ENCODE measurements at regions not wholly inside any gene's neighbourhood (a gene's known extent, or its start where the extent isn't known, plus 50 kb on each side); places are given as distances from the start of the nearest gene placed in this dataset.

DNA sequence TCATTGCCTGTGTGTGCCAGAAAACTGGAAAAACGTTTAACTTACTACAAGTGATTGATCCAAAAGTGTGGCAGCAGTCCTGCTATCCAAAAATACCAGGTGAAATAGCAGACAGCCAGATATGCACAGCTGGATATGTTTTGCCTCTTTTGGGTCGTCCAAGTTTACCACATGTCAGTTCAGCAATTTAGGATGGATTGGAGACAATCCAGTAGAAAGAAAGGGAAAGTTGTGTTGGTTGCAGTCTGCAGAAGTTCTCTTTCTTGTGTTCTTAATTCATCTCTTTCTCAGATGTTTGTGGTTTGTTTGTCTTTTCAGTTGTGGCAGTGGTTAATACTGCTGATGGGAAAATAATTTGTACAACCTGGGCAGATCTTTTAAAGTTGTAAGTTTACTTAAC is 645.0 kb downstream of the PTPRC start:
- DNase-seq (ENCODE audit: low spot score) = no peak

DNA sequence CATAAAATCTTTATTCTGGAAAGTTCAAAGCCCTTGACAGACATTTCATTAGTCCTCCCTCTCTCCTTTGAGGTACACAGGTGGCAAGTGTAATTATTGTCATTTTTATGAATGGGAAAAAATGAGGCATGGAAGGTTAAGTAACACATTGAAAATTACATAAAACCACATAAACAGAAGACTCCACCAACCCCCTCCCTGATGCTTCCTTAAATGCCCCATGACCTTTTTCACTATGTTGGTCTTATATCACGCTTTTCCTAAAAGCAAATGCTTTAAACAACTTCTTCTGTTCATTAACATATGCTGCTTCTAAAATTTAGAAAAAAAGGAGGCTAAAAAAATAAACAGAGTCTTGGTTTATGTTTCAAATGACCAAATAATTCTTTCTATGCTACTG is 648.4 kb downstream of the PTPRC start:
- no peak for DNase-seq (ENCODE audit: low spot score)

DNA sequence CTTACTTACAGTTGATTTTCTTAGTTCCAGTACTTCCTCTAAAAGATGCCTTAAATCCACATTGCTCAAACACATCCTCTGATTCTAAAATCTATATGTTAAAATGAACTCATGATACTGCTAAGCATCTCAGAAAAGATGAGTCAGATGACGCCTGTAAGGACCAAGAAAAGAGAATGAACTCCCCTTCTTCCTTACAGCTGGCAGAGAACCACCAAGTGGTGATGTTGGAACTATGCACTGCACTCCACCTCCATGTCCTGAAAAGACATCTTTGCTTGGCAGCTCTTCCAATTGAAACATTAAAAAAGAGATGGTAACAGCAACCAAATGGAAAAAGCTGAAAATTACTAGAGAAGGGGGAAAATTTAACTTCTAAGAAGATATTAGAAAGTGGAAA is 648.8 kb downstream of the PTPRC start:
- DNase-seq (ENCODE audit: low spot score) = no peak

DNA sequence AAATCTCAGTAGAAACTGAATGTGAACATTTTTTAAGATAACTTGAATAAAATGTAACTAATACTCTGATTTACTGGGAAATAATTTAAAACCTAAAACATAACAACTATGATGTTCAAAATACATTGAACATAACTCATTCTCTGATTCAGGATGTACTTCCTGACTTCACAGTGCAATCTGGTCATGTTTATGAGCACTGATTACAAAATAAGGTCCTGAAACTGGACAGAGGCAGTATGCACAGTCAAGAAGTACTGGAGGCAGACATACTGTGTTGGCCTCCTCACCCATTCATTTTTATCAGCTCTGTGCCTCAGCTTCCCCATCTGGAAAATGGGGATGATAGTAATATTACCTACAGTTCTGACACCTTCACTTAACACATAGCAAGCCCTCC is 651.3 kb downstream of the PTPRC start:
- no peak for DNase-seq (ENCODE audit: low spot score)

DNA sequence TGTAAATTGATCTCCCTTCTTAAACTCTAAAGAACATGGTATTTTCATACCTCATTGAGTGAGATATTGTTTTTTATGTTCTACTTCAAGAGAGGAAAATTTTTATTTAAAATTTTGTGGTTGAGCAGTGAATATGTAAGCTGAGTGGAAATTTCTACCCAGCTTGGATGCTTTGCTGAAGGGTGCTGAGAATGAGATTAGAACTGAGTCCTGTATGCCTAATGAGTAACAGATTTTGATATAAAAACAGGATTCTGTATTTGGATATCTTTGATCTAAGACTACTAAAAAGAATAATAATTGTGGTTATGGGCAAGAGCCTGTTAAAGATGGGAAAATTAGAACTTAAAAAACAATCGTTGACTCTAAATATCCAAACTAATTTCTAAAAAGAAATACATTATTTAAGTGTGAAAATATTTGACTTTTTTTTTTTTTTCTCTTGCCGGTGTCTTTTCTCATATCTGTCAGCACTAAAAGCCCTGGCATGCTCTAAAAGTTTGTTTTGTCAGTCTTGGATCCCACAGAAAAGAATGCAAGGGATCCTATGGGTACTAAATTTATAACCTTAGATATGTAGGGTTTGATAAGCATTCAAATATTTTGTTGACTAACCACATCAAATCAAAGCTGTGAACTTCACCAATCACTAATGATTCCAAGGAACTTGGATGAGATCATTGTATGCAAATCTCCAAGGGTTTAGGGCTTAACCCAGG is 652.3 kb downstream of the PTPRC start:
- DNase-seq (ENCODE audit: low spot score) = no peak

DNA sequence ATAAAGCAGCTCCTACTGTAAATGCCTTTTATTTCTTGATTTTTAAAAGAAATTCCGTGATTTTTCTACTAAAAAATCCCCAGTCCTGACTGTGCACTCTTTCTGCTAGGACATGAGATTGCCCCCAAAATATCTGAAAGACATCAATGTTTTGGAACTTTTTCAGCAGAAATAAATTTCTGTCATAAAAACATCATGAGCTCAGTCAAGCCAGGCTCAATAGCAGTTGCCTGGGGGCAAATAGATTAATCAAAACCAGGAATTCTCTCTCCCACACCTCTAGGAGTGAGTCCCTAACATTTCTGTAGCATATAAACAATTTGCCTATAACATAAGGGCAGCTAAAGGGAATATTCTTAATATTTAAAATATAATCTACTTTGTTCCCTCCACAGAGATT is 654.1 kb downstream of the PTPRC start:
- no peak for DNase-seq (ENCODE audit: low spot score)

DNA sequence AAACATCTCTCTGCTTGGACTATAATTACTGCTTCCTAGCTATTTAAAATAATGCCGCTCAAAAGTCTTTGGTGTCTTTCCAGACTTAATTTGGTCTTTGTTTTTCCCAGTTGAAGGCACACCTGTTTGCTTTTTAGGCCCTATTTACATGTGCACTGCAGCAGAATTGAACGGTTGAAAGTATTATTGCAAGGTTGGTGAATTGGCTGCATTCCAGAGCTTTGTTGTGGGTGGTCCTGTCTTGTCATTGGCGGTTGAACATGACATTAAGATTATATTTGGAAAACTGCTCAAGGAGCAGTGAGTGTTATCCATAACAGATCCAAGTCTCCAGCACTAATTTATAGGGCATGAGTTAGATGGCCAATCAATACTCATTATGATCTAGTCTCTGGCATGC is 656.3 kb downstream of the PTPRC start:
- DNase-seq (ENCODE audit: low spot score) = no peak

DNA sequence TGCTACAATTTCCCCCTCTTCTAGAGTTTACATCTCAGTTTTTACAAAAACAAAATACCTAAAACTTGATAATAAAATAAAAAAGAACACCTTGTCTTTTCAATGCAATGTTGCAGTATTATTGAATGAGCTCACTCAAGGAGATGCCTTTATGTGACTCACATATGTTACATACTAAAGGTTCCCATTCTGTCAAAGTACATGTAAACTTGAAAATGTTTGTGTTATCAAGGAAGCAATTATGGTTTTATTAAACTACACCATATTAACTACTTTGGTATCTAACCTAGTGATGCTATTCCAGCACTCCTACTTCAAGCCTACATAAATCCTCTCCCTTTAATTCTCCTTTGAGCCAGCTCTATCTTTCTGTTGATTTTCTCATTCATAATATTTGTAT is 658.3 kb downstream of the PTPRC start:
- DNase-seq (ENCODE audit: low spot score) = no peak

DNA sequence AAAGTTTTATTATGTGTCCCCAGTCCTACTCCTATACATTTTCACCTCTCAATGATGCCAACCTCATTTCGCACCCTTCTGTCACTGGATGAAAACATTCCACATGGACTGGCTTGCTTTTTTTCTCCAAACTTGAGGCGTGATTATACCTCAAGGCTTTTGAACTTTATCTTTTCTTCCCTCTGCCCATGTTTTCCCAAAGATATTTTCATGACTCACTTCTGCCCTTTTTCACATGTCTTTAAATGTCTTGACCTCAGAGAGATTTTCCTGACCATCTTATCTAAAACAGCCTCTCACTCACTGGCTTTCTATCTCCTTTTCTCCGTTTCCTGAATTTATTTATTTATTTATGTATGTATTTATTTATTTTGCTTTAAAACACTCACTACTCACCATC is 659.0 kb downstream of the PTPRC start:
- no peak for DNase-seq (ENCODE audit: low spot score)

DNA sequence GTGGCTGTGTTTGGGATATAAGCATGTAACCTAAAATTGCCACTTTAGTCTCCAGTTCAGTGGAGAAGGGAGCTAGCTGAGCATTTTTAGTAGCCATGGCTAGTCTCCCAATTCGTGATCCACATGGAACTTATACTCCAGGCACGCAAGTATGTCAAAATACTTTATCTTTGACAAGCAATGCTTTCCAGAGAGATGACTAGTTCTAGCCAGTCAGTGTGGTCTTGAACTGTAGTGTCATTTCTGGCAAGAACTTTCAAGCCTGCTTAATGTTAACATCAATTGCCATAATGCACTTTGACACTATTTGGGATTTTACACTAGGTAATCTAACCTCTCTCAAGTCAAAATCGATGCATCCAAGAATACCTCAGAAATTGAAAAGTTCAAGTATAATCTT is 660.0 kb downstream of the PTPRC start:
- no peak for DNase-seq (ENCODE audit: low spot score)

DNA sequence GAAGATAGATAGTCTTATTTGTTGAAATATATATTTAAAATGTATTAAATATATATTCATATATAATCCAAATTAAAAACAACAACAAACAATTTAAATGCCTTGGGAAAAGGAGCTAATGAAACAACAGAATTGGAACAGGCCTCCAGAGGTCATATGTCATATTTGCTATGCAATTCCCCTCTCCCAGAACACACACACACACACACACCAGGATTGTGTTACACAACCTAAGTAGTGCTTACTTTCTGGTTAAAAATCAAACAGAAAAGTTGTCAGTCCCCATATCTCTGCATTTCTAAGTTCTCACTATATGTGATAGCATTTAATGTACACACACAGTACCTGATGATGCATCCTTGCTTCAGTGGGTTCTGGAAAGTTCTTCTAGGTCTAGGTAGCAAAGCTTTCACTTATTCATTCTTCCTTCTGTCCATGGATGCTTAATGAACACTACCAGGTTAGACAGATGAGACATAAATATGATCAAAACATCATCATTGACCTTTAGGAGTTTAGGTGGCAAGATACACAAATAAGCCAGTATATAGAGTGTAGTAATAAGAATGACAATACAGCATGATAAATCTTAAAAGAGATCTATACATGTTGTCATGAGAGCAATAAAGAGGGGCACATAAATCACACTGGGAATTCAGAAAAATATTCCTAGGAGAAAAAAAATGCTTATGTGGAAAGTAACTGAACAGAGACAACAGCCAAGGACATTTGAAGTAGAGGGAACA is 662.8 kb downstream of the PTPRC start:
- DNase-seq (ENCODE audit: low spot score) = no peak

DNA sequence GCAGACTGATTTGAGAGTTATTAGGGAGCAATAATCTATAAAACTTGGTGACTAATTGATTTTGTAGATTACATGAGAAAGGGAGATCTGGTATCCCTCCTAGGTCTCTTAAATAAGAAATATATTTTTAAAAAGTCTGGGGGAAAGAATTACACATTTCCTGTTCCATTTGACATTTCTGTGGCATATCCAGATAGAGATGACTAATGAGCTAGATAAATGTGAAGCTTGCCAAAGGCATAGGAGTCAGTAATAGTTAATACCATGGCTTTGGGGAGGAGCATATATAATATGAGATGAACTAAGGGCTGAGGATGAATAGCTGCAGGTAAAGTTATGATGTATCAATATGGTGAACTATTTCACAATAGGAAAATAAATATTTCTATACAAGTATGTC is 663.7 kb downstream of the PTPRC start:
- DNase-seq (ENCODE audit: low spot score) = no peak

DNA sequence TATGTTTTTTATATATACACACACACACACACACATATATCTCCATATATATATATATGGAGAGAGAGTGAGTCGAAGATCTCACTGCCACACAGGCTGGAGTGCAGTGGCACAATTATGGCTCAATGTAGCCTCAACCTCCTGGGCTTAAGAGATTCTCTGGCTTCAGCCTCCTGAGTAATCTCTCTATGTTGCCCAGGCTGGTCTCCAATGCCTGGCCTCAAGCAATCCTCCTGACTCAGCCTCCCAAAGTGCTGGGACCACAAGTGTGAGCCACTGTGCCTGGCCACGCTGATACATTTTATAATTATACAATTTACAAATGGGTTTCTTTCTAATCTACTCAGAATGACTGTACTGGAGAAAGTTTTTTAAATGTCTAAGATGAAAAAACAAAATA is 664.2 kb downstream of the PTPRC start:
- DNase-seq (ENCODE audit: low spot score) = no peak

DNA sequence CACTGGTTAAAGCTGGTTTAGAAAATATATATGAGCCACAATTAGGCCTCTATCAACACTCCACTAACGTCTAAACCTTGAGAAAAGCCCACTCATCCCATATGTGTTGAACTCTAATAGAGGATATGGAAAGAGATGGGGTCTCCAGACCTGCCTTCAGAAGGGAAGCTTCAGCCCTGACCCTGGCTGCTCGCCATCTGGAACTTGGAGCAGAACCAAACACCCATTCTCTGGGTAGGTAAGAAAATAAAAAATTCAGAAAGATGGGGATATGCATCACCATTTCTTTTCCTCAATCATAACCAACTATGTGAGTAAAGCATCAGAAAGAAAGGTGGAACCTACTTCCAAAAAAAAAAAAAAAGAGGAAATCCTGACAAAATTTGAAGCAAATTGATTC is 666.2 kb downstream of the PTPRC start:
- DNase-seq (ENCODE audit: low spot score) = no peak

DNA sequence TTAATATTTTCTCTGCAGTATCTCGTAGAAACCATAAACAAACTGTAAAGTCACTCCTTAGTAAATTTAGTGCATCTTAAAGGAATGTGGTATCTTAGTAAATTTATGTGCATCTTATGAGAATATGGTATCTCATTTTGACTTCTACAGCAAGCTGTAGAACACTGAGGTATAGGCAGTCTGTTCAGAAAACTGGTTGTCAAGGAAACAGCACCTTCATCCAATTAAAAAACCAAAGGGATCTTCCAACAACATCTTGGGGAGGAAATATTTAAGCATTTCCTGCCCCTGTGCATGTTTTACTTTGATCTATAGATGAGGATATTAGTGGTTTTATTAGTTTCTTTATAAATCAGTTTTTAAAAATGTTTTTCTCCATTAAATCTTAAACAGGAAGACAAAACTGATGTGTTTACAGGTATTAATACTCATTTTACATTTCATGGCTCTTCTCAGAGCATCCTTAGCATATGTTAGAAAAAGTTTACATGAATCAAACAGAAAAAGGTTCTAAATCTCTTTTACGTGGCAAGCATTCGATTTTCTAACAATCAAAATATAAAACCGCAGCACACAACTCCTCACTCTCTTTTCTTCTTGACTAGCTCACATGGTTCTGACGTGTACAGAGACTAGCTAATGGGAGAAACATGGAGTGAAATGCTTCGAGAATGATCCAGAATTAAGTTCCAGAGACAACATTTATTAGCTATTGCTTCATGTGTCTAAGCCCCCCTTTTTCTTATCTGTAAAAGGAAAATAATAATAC is 668.8 kb downstream of the PTPRC start:
- DNase-seq (ENCODE audit: low spot score) = no peak

DNA sequence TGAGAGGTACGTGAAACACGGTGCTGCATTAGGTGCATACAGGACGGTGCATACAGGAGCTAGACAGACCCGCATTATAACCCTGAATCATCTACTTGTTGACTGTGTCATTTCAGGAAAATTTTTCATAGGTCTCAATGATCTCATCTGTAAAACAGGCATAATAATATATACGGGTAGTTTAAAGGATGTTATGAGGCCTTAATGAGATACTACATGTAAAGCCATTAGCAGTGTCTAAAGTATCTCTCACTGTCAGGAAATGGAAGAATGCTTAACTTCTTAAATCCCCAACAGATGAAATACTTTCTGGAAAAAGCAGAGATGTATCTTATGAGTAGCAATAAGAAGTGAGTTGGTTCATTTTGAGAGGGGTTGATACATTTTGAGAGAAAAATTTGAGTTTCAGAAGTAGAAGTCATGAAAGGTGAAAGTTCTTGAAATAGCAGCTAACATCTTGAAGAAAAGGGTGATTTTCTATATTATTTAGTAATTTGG is 669.6 kb downstream of the PTPRC start:
- DNase-seq (ENCODE audit: low spot score) = no peak

DNA sequence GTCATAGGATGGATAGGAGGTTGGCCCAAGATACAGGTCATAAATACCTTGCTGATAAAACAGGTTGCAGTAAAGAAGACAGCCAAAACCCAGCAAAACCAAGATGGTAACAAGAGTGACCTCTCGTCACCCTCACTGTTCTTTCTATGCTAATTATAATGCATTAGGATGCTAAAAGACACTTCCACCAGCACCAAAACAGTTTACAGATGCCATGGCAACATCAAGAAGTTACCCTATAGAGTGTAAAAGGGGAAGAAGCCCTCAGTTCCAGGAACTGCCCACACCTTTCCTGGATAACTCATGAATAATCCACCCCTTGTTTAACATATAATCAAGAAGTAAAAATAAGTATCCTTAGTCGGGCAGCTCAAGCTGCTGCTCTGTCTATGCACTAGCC is 671.9 kb downstream of the PTPRC start:
- DNase-seq (ENCODE audit: low spot score) = no peak

DNA sequence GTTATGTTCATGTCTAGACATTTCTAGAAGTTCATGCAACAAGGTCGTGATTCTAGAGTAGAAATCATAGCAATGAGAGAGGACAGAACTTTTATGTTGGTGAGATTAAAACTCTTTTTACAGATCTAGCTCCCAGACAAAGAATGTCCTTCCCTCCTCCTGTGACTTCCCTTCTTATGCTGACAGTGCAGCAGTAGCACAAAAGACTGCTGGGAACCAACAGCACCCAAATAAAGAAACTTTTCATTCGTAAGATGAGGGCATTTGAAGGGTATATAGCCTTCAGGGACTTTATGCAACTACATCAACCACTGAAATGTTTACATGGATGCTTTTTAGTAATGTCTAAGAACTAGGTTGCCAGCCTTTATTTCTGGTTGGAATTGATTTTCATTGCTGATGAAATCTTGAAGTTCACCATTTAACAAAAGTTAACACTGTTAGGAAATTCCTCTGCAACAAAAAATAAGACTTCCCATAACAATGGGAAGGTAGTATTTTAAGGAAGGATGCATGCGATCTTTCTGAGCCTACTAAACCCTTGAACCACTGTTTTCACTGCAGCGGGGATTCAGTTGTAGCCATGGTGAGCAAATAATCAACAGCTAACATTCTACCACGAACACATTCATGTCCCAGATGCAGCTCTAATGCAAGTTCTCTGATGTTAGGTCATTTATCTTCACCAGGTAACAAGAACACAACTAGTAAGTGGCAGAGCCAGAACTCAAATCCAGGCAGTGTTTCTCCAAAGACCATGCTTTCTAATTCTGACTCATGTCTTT is 672.8 kb downstream of the PTPRC start:
- no peak for DNase-seq (ENCODE audit: low spot score)

DNA sequence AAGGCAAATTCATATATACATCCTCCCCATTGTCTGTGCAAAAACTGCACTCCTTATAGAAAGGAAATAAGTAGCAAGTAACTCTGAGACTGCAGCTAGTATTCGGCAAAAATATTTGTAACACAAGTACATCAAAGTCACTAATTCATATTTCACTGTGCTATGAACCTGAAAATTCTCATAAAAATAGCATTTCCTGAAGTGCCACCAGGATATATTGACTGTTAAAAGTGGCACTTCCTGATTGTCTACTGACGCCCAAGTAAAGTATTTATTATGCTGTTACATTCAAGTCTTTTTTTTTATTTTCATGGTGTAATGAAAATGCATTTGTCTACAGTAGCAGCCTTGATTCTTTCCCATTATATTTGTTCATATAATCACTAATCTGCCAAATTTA is 673.8 kb downstream of the PTPRC start:
- DNase-seq (ENCODE audit: low spot score) = no peak

DNA sequence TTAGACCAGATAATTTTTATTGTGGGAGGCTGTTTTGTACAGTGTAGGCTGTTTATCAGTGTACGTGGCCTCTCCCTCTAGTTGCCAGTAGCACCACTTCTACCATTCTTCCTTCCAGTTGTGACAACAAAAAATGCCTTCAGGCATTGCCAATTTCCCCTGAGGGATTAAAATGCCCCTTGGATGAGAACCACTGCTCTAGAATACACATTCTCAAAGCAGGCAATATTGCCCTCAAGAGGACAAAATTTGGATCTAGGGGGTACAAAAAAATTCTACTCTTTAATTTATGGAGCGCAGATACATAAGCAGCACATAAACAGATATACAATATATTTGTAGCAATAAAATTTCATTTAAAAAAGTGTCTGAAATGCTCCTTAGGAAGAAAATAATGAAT is 674.6 kb downstream of the PTPRC start:
- no peak for DNase-seq (ENCODE audit: low spot score)

DNA sequence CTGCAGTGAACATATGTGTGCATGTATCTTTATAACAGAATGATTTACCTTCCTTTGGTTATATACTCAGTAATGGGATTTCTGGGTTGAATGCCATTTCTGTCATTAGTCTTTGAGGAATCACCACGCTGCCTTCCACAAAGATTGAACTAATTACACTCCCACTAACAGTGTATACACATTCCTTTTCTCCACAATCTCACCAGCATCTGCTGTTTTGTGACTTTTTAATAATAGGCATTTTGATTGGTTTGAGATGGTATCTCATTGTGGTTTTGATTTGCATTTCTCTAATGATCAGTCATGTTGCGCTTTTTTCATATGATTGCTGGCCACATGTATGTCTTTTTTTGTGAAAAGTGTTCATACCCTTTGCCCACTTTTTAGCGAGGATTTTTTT is 680.5 kb downstream of the PTPRC start:
- DNase-seq (ENCODE audit: low spot score) = no peak

DNA sequence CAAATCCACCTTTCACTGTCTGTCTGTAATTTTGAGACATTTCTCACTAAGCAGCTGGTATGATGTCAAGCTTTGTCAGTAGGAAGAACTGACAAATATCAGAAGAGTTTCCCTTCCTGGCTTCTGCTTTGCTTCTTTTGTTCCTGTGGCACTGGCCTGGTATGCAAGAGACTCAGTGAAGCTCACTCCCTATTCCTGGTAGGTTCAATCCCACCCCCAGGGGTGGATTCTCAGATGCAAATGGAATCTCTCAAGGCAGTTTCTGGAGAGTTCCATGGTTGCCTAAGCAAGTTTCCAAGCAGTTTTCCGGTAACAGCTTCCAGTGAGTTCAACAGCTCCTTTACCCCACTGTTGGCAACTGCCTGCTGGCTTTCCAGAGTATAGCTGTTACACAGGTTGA is 683.4 kb downstream of the PTPRC start:
- DNase-seq (ENCODE audit: low spot score) = no peak

Data from AG08395 (cell line).